ENCODE measurements at regions not wholly inside any gene's neighbourhood (a gene's known extent, or its start where the extent isn't known, plus 50 kb on each side); places are given as distances from the start of the nearest gene placed in this dataset.
"Not testable (repeated sequence)": the region's sequence is repeated elsewhere in the genome, so short reads cannot be mapped to it uniquely, and the experiment has no call there.

- Mint-ChIP-seq H3K36me3 (peaks cover 6 to 18% of the 10 kb centered on the region in 2 donors), H3K4me3 (peak overlapping the region; percentile 85 to 92), H3K4me1 (peaks cover 0 to 4% of the 10 kb centered on the region in 2 donors), H3K27me3 (peaks cover 14 to 20% of the 10 kb centered on the region in 2 donors), H3K9me3 (peaks cover 16 to 24% of the 10 kb centered on the region in 2 donors), H3K27ac (peak overlapping the region; percentile 96)
- peak; percentile 68 for DNase-seq
- ATAC-seq (replicated peaks), result peak; percentile 93 to 97
These were observed 97.3 kb downstream of the NPAP1 start for GRCh38 chr15:24772686-24773373.

- Mint-ChIP-seq H3K36me3 (peaks cover 6 to 11% of the 10 kb centered on the region in 2 donors), H3K4me1 (peaks cover 0 to 2% of the 10 kb centered on the region in 2 donors), H3K27me3 (peaks cover 8 to 12% of the 10 kb centered on the region in 2 donors), H3K9me3 (peaks cover 19 to 20% of the 10 kb centered on the region in 2 donors), H3K27ac (no peak overlapping the region), H3K4me3 (no peak overlapping the region)
- ATAC-seq (replicated peaks) (no peak), DNase-seq (no peak)
These were observed 101.7 kb downstream of the NPAP1 start for GRCh38 chr15:24777307-24777706.

GRCh38 chr15:24784506-24784905 lies 108.9 kb downstream of the NPAP1 start:
- ATAC-seq (replicated peaks), result no peak
- Mint-ChIP-seq H3K4me1 (peaks cover 5 to 6% of the 10 kb centered on the region in 2 donors), H3K27ac (no peak overlapping the region)

GRCh38 chr15:24786347-24786746 lies 110.8 kb downstream of the NPAP1 start:
- DNase-seq (no peak), ATAC-seq (replicated peaks) (peak; percentile 54 to 72)
- H3K4me1 Mint-ChIP-seq, result peaks cover 5 to 6% of the 10 kb centered on the region in 2 donors
- no peak overlapping the region for H3K27ac Mint-ChIP-seq
- H3K27me3 Mint-ChIP-seq, result no peaks in the 10 kb centered on the region
- no peaks in the 10 kb centered on the region for H3K36me3 Mint-ChIP-seq
- no peak overlapping the region for H3K4me3 Mint-ChIP-seq
- peaks cover 7 to 13% of the 10 kb centered on the region in 2 donors for H3K9me3 Mint-ChIP-seq

More at GRCh38 chr15:24784506-24784905, 108.9 kb downstream of the NPAP1 start:
- Mint-ChIP-seq H3K4me3 (no peak overlapping the region), H3K27me3 (no peaks in the 10 kb centered on the region), H3K9me3 (peaks cover 11 to 13% of the 10 kb centered on the region in 2 donors), H3K36me3 (no peaks in the 10 kb centered on the region)
- no peak for DNase-seq

- ATAC-seq (replicated peaks), result not testable (repeated sequence)
These were observed 127.0 kb downstream of the NPAP1 start for GRCh38 chr15:24802624-24803023.

GRCh38 chr15:24819680-24820079 lies 135.1 kb upstream of the SNRPN start:
- DNase-seq (no peak), ATAC-seq (replicated peaks) (no peak)
- H3K36me3 Mint-ChIP-seq, result no peaks in the 10 kb centered on the region
- H3K4me3 Mint-ChIP-seq, result no peak overlapping the region
- peaks cover 7 to 17% of the 10 kb centered on the region in 2 donors for H3K9me3 Mint-ChIP-seq
- H3K4me1 Mint-ChIP-seq, result no peaks in the 10 kb centered on the region
- no peak overlapping the region for H3K27ac Mint-ChIP-seq
- peaks cover 0 to 4% of the 10 kb centered on the region in 2 donors for H3K27me3 Mint-ChIP-seq

More at GRCh38 chr15:24802624-24803023, 127.0 kb downstream of the NPAP1 start:
- H3K9me3 Mint-ChIP-seq, H3K4me3 Mint-ChIP-seq, H3K4me1 Mint-ChIP-seq, H3K27ac Mint-ChIP-seq, H3K27me3 Mint-ChIP-seq, DNase-seq, H3K36me3 Mint-ChIP-seq: not testable (repeated sequence)

GRCh38 chr15:24823473-24823872 lies 131.3 kb upstream of the SNRPN start:
- H3K27ac Mint-ChIP-seq, result no peak overlapping the region
- no peaks in the 10 kb centered on the region for H3K4me1 Mint-ChIP-seq
- no peak overlapping the region for H3K4me3 Mint-ChIP-seq
- peaks cover 0 to 4% of the 10 kb centered on the region in 2 donors for H3K27me3 Mint-ChIP-seq
- no peaks in the 10 kb centered on the region for H3K36me3 Mint-ChIP-seq
- DNase-seq (no peak), ATAC-seq (replicated peaks) (no peak)
- peaks cover 9 to 14% of the 10 kb centered on the region in 2 donors for H3K9me3 Mint-ChIP-seq

GRCh38 chr15:24832282-24832681 lies 122.5 kb upstream of the SNRPN start:
- Mint-ChIP-seq H3K9me3 (peaks cover 11 to 16% of the 10 kb centered on the region in 2 donors), H3K27me3 (no peaks in the 10 kb centered on the region), H3K4me1 (no peaks in the 10 kb centered on the region), H3K27ac (no peak overlapping the region), H3K4me3 (no peak overlapping the region), H3K36me3 (no peaks in the 10 kb centered on the region)
- no peak for ATAC-seq (replicated peaks)
- DNase-seq, result no peak

- Mint-ChIP-seq H3K27me3 (no peaks in the 10 kb centered on the region), H3K9me3 (peaks cover 8 to 12% of the 10 kb centered on the region in 2 donors), H3K27ac (no peak overlapping the region), H3K4me3 (no peak overlapping the region), H3K36me3 (no peaks in the 10 kb centered on the region), H3K4me1 (no peaks in the 10 kb centered on the region)
- no peak for ATAC-seq (replicated peaks)
- DNase-seq, result no peak
These were observed 119.5 kb upstream of the SNRPN start for GRCh38 chr15:24835301-24835700.

- Mint-ChIP-seq H3K36me3 (no peaks in the 10 kb centered on the region), H3K27ac (no peak overlapping the region), H3K4me3 (peak overlapping the region in 1 of 2 donors; percentile 48), H3K4me1 (no peaks in the 10 kb centered on the region), H3K9me3 (peaks cover 11 to 13% of the 10 kb centered on the region in 2 donors), H3K27me3 (no peaks in the 10 kb centered on the region)
- DNase-seq (no peak), ATAC-seq (replicated peaks) (no peak)
These were observed 106.7 kb upstream of the SNRPN start for GRCh38 chr15:24848050-24848449.

GRCh38 chr15:24856397-24857390 lies 98.1 kb upstream of the SNRPN start:
- ATAC-seq (replicated peaks), result no peak
- no peaks in the 10 kb centered on the region for H3K36me3 Mint-ChIP-seq
- H3K4me3 Mint-ChIP-seq, result no peak overlapping the region
- H3K4me1 Mint-ChIP-seq, result no peaks in the 10 kb centered on the region
- H3K27me3 Mint-ChIP-seq, result peaks cover 0 to 4% of the 10 kb centered on the region in 2 donors
- no peak overlapping the region for H3K27ac Mint-ChIP-seq
- peaks cover 5% of the 10 kb centered on the region in 2 donors for H3K9me3 Mint-ChIP-seq
- DNase-seq, result no peak

- Mint-ChIP-seq H3K4me1 (no peaks in the 10 kb centered on the region), H3K4me3 (no peak overlapping the region), H3K27ac (no peak overlapping the region), H3K36me3 (no peaks in the 10 kb centered on the region), H3K9me3 (peaks cover 2 to 5% of the 10 kb centered on the region in 2 donors), H3K27me3 (peaks cover 0 to 4% of the 10 kb centered on the region in 2 donors)
- DNase-seq (no peak), ATAC-seq (replicated peaks) (no peak)
These were observed 97.0 kb upstream of the SNRPN start for GRCh38 chr15:24857763-24858162.

GRCh38 chr15:24858183-24858582 lies 96.6 kb upstream of the SNRPN start:
- not testable (repeated sequence) for H3K36me3 Mint-ChIP-seq; H3K27ac Mint-ChIP-seq; ATAC-seq (replicated peaks); DNase-seq; H3K9me3 Mint-ChIP-seq; H3K4me1 Mint-ChIP-seq; H3K4me3 Mint-ChIP-seq; H3K27me3 Mint-ChIP-seq

- no peak for DNase-seq
- Mint-ChIP-seq H3K9me3 (peaks cover 0 to 5% of the 10 kb centered on the region in 2 donors), H3K27ac (no peak overlapping the region), H3K4me1 (no peaks in the 10 kb centered on the region), H3K27me3 (peaks cover 0 to 4% of the 10 kb centered on the region in 2 donors), H3K4me3 (no peak overlapping the region), H3K36me3 (no peaks in the 10 kb centered on the region)
- ATAC-seq (replicated peaks), result no peak
These were observed 95.8 kb upstream of the SNRPN start for GRCh38 chr15:24858737-24859601.

Measured in stimulated activated naive B cell treated with anti-CD40 and anti-IgM and Interleukin-4, amounts not matched to agents 10 μg/mL and 1 μg/mL and 100 μg/mL, for 72 hours (primary cell).